ENCODE measurements at regions not wholly inside any gene's neighbourhood (a gene's known extent, or its start where the extent isn't known, plus 50 kb on each side); places are given as distances from the start of the nearest gene placed in this dataset.

GRCh38 chr3:154034797-154035330 lies 86.3 kb upstream of the ARHGEF26 start:
- TF ChIP-seq CTCF (optimal IDR thresholded peaks at IDR 0.05 in 1 of 3, IDR thresholded peaks at IDR 0.05 in 1 of 3, conservative IDR thresholded peaks at IDR 0.05 in 1 of 3; ENCODE audit: extremely low read depth in 1 of 3, insufficient read depth in 2 of 3, low read length in 3 of 3), result no peak
- no peak for TF ChIP-seq EZH2 (IDR thresholded peaks at IDR 0.05; ENCODE audit: low read length)
